ENCODE measurements at regions not wholly inside any gene's neighbourhood (a gene's known extent, or its start where the extent isn't known, plus 50 kb on each side); places are given as distances from the start of the nearest gene placed in this dataset.

- no peak for DNase-seq
These were observed 448.9 kb downstream of the MED10 start for GRCh38 chr5:5929291-5930020.

DNA sequence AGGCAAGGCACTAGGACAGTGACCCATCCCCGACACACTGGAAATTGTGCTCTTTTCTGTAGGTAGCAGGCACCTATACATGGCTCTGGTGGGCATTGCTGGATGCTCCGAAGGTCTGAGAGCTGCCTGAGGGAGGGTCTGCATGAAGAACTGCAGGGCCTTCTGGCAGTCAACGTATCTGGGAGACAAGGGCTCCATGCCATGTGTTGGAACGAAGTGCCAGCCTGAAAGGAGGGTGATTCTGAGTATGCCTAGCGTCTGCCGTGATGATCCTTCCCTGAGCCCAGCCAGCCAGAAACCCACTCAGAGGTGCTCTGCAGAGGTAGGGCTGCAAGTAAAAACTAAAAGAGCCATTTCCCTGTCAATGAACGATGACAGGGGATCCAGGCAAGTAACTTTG is 453.2 kb downstream of the MED10 start:
- no peak for DNase-seq

DNA sequence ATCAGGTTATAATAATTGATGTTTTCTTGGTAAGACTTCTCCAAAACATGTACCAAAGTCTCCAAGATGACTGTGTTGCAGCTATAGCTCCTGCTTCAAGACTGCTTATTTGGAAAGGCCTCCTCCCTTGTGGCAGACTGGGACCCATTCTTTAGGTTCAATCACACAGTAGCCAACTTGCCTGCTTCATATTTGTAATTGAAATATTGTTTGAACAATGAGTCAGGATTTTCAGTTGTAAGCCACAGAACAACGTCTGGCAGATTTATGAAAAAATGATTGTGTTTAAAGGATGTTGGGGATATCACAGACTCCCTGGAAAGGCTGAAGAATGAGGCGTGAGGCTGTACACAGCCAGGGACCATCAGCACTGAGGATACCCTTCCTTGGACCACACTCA is 458.9 kb downstream of the MED10 start:
- DNase-seq = no peak

GRCh38 chr5:5906778-5907177 is 471.6 kb downstream of the MED10 start:
- no peak for DNase-seq

DNA sequence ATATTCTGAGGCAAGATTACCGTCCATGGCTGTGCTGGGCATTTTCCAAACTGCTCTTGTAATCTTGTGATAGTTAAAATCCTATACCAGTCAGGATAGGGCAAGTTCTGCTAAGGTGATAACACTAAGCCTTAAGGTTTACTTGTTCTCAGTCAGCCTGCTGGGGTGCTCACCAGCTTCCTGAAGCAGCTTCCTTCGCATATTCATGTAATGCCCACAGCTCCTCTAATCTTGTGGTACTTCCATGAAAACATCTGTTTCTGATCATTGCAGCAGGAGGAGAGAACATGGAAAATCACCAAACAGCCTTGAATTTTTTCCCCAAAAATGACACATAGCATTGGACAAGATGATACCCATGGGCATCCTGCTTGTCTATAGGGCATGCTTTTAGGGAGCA is 473.2 kb downstream of the MED10 start:
- DNase-seq = no peak

- no peak for DNase-seq
These were observed 474.2 kb downstream of the MED10 start for GRCh38 chr5:5904113-5904512.

DNA sequence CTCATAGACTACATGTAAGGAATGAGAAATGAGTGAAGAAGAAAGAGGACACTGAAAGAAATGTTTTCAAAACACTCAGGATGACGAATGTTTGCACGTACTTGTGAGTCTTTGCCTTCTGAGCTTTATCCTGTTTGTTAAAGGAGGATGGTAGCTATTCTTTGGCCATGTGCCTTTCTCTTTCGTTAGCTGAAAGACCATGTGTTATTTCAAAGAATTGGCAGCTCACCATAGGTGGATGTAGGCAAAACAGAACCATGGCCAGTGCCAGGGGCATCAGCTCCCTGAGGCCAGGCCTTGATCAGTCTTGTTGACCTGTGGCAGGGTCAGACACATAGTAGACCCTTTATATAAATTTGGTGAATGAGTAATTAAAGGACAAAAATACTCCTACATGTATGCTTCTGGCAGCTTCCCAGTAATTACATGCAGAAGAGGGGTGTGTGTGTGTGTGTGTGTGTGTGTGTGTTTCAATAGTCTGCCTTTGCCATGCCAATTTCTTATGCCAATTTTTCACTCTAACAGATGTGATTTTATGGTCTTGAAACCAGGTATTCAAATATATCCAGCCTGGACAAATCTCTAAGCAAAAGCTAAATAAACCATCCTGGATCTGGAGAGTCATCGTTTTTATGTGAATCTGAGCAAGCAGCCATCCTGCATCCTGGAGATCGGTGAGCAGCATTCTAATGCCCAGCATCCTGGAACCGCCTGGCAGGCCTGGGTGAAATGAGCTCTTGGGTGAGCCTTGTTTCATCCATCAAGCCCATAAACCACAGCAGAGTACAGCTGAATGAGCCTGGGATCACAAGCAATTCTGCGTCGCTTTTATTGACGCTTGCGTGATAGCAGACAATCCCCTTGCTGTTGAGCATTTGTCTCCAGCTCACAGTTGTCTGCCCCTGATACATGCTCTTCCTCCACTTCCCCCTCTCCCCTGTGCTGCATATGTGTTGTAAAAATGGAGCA is 475.4 kb downstream of the MED10 start:
- DNase-seq = no peak

GRCh38 chr5:5900350-5900749 is 477.9 kb downstream of the ICE1 start:
- no peak for DNase-seq

- DNase-seq = no peak
These were observed 477.2 kb downstream of the ICE1 start for GRCh38 chr5:5899716-5900115.

- no peak for DNase-seq
These were observed 465.8 kb downstream of the ICE1 start for GRCh38 chr5:5888284-5888683.

- DNase-seq = no peak
These were observed 465.4 kb downstream of the ICE1 start for GRCh38 chr5:5887833-5888232.

DNA sequence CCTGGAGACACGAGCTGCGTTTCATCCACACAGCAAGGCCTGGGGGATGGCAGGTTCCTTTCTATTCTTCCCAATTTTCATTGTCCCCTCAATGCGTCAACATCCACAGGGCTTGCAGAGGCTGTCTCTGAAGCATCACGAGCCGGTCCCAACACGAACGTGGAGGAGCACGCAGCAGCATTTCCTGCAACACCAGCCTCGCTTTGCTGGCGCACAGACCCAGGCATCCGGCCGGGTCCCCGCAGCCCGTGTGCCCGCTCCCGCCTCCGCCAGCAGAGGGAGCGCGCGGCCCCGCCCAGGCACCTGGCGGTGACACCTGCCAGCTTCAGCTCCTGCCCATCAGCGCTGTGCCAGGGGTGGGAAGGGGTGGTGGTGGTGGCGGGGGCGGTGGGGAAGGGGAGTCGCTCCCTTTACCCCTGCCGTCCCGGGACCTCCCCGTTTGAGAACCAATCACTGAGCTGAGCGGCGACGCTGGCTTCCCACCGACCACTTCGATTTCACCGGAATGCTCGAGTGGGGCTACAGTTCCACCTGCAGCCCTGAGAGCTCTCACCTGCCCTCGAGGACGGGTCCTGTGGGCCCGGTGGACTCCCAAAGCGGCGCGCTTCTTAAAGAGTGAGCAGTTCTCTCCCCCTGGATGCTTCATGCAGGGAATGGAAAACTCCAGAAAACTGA is 464.5 kb downstream of the ICE1 start:
- DNase-seq = no peak

DNA sequence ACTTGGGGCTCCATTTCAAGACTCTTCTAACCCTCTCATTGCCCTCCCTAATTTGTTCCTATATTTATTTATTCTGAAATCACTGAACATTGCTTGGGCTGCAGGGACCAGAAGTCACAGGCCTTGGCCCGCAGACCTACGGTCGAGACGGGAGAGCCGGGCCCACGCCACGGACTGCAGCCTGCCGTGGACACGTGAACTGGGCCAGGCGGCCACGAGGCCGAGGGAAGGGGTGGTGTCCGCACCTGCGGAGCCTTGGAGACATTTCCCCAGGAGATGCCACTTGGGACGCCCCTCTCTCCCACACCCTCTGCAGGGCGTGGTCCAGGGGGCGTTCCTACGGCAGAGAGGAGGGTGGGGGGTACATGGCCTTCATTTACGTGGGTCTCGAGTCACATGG is 463.9 kb downstream of the ICE1 start:
- DNase-seq = no peak

GRCh38 chr5:5885782-5886181 is 463.3 kb downstream of the ICE1 start:
- DNase-seq = no peak

- DNase-seq = no peak
These were observed 462.1 kb downstream of the ICE1 start for GRCh38 chr5:5884593-5884992.

DNA sequence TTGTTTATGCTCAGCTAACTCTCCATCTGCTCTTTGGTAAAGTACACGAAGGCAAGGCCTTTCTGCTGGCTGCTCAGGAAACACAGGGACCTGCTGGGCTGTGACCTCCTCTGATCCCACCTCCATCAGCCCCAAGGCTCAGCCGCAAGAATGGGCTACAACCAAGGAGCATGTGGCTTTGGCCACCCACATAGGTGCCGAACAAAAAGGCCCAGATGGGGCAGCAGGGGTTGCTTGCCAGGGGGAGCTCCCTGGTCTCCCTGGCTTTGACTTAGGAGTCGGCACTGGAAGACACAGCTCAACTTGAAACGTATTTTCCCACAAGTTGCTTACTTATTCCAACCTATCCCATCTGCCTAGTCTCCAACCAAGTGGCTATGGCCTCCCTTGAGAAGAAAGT is 461.1 kb downstream of the ICE1 start:
- no peak for DNase-seq

DNA sequence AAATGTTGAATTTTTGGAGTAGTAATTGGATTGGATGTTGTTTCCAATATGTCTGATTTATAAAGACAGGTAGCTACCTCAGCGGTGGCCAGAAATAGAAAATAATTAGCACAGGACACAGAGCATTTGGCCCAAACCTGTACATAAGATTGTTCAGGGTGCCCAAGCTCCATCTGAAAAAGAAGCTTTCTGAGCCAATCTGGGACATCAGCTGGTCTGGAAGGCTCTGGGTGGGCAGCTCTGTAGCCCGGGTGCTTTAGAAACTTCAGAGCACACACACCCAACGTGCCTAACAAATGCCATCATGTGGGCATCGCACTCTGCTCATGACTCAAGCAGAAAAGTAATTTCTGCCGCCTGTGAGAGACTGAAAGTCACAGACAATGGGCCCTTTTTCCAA is 460.7 kb downstream of the ICE1 start:
- DNase-seq = no peak

DNA sequence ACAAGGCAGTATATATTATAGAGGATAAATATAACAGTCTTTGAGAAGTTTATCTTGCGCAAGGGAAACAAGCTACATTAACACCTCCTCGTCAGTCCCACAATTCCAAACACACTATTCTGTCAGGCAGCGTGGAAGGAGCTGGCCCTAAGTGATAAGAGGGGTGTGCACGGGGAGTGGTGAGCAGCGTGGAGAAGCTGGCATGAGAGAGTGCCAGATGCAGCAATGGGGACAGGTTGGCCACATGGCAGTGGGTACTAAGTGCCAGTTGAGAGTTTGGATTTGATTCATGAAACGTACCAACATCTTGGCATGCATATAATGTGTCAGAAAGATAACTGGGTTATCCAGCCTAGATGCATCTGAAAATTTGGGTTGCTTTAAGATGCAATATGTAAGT is 460.2 kb downstream of the ICE1 start:
- no peak for DNase-seq

DNA sequence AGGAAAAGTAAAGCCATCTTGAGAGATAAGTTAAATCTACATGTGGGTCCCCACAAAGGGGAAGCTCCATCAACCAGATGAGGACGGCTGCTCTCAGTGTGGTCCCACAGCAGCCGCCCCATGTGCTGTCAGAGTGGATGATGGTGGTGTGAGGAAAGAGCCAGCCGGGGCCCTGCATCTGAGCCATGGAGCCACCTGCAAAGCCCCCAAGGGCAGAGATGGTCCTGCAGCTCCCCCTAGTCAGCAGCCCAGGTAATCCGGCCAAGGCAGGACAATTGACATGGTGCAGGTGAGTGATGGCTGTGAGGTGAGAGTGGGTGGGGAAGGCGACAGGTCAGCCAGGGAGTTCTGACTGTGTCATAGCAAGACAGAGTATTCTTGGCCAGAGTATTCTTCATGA is 458.8 kb downstream of the ICE1 start:
- DNase-seq = no peak

DNA sequence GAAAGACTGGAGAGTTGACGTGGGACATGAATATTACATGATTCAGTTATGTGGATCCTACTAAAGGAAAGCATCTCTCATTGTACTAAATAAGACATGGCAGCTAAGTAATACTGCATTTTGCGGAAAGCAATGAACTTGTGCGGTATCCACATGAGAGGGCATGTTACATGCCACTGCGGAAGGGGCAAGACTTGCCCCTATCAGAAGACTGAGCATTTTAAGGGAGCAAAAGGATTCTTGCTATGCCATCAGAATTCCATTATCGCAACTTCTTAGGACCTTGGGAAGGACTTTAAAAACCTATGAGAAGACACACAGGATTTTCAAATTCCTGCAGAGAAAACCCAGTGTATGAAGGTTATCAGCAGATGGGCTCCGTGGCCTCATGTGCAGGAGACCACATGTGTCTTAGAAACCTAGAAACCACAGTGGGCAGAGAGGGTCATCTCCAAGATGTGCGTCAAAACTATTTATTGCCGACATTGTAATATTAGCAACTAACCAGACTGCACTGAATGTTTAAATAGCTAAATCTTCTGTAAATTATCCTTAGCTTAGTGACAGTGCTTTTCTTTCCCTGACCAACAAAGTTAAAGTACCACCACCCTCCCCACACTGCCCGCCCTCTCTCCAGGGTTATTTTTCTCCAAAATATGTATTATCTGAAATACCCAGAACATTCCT is 457.7 kb downstream of the ICE1 start:
- DNase-seq = no peak

DNA sequence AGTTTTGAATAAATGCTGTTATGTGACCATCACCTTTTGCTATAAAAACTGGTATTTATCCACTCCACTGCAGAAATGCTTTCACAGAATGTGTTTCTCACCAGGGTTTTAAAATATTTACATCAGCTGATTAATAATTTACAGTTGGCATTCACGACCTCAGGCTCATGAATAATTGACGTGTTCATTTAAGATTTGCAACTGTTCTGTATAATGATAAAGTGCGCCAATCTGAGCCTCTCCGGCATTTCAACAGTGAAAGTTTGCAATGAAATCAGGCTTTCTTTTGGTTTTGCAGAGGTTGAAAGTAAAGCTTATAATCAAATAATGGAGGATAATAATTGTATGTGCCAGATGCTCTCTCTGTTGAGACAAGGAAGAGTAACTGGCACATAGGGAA is 434.9 kb downstream of the ICE1 start:
- no peak for DNase-seq

DNA sequence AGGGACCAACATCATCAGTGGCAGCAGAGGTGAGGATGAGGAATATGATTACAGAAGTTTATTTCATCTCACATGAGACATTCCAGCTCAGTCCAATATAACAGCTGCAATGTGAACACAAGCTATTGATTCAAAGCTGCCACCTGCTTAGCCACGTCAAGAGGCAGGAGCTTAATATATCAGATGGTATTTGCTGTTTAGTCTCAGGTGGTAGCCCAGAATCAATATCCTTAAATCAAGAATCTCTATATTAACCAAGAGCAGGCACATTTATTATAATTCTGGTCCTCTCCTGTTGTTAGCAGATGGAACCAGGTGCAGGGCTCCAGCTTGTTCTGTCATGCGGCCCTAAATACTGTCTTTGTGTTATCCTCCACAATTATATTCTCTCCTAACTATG is 431.6 kb downstream of the ICE1 start:
- no peak for DNase-seq

DNA sequence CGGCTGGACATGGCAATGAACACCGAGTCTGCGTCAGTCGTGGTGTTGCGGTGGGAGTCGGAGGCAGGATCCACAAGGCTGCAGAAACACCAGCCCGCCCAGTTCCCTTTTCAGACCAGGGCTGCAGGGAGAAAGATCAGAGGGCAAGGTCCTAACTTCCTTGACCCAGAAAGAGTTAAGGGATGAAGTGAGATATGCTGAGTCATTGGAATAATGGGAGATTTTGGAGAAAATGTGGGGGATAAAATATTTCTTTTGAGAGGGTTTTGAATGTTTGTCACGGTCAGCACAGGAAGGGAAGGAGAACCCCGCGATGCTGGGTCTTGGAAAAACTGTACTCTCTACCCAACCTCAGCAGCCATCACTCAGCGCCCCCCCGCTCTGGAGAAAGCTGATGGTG is 416.0 kb downstream of the ICE1 start:
- no peak for DNase-seq
